K562 (cell line): ENCODE measurements at regions not wholly inside any gene's neighbourhood (a gene's known extent, or its start where the extent isn't known, plus 50 kb on each side); places are given as distances from the start of the nearest gene placed in this dataset.

Source experiments
- ATAC-seq: fragments of 200-7000 bp; cut with Tn5 transposase; 3 replicates; pipeline ENCODE4 v1.9.1; 2020; ENCODE audit warnings: moderate library complexity
- BruUV-seq: library from RNA; stranded (reverse); fragments of 400-500 nt; replicated peaks from 2 replicates; lab custom pipeline; 2021; lab: Mats Ljungman, UMichigan
- CTCF ChIA-PET: fragments of 300-600 bp; formaldehyde crosslinking; extraction: SDS; loops from one replicate; lab custom pipeline; 2021; ENCODE audit warnings: low intra/inter-chr PET ratio; lab: Yijun Ruan, JAX
- POLR2A ChIA-PET: fragments of 300-600, 350-650 bp; sonication (Branson Sonifier 250); formaldehyde crosslinking; extraction: SDS; loops from one replicate; lab custom pipeline; 2021; ENCODE audit warnings: antibody characterized with exemption, inconsistent platforms; lab: Yijun Ruan, JAX
- DNase-seq, 4 experiments: peaks; one replicate each; pipeline versions ENCODE4 v3.0.0 to v3.0.0-alpha.2; 2011 to 2018; ENCODE audit warnings: low spot score in 3 of 4, mixed read lengths in 3 of 4; ENCODE audit errors: extremely low read depth in 1 of 4
- FAIRE-seq: peaks from 2 replicates; lab custom pipeline; 2011; peaks lifted over from hg19 to GRCh38; lab: Jason Lieb, UNC
- H2AFZ ChIP-seq: 2 replicates; pipeline ENCODE4 v1.6.0; 2011; ENCODE audit warnings: low read depth, low read length, control low read depth, inconsistent platforms
- H3K27ac ChIP-seq: fragments of 200-600 bp; 3 replicates; pipeline ENCODE4 v1.8.0; 2011; ENCODE audit warnings: low read depth, mild to moderate bottlenecking, control low read depth, inconsistent platforms, low read length, moderate library complexity, mixed read lengths; ENCODE audit errors: extremely low read depth
- H3K27me3 ChIP-seq, 2 experiments: fragments of 300-600 bp in 1 of 2; 2 replicates in 1 of 2; 3 replicates in 1 of 2; pipeline versions ENCODE4 v1.6.0 to v1.8.0; 2011; ENCODE audit warnings: inconsistent platforms in 2 of 2, low read length in 2 of 2, mild to moderate bottlenecking in 1 of 2, mixed read lengths in 1 of 2, moderate library complexity in 1 of 2; ENCODE audit not compliant: control insufficient read depth in 2 of 2, insufficient read depth in 2 of 2
- H3K36me3 ChIP-seq: fragments of 300-600 bp; 3 replicates; pipeline ENCODE4 v1.8.0; 2011; ENCODE audit warnings: mild to moderate bottlenecking, low read length, inconsistent platforms; ENCODE audit not compliant: control insufficient read depth, insufficient read depth
- H3K4me1 ChIP-seq, 2 experiments: fragments of 200-600 bp in 1 of 2; replicated peaks in 1 of 2; 2 replicates in 1 of 2; 3 replicates in 1 of 2; pipeline versions ENCODE4 v1.5.1 to v1.8.0; 2011; ENCODE audit warnings: inconsistent platforms in 2 of 2, low read length in 2 of 2, mild to moderate bottlenecking in 1 of 2, mixed read lengths in 1 of 2, moderate library complexity in 1 of 2; ENCODE audit not compliant: control insufficient read depth in 2 of 2, insufficient read depth in 2 of 2
- H3K4me2 ChIP-seq: 2 replicates; pipeline ENCODE4 v1.6.1; 2011; ENCODE audit warnings: low read length, control low read depth, inconsistent platforms, mixed read lengths; ENCODE audit not compliant: insufficient read depth
- H3K4me3 ChIP-seq: fragments of 200-600 bp; sonication (generic), shearing (Covaris generic); 2 replicates; pipeline ENCODE4 v1.5.1; 2016; ENCODE audit warnings: control low read depth, inconsistent platforms
- H3K79me2 ChIP-seq: fragments of 200-600 bp; 3 replicates; pipeline ENCODE4 v1.8.0; 2011; ENCODE audit warnings: low read length, inconsistent platforms; ENCODE audit not compliant: control insufficient read depth, insufficient read depth
- H3K9ac ChIP-seq, 2 experiments: 2 replicates each; pipeline versions ENCODE4 v1.6.0 to v1.6.1; 2011; ENCODE audit warnings: low read depth in 2 of 2, low read length in 2 of 2, control low read depth in 1 of 2, inconsistent platforms in 1 of 2, mild to moderate bottlenecking in 1 of 2, mixed read lengths in 1 of 2; ENCODE audit not compliant: insufficient read depth in 1 of 2
- H3K9me1 ChIP-seq: one replicate; pipeline ENCODE4 v1.6.0; 2011; ENCODE audit warnings: inconsistent platforms, mild to moderate bottlenecking, low read length, moderate library complexity; ENCODE audit not compliant: control insufficient read depth, insufficient read depth
- H3K9me3 ChIP-seq: replicated peaks from 2 replicates; pipeline ENCODE4 v1.5.1; 2011; ENCODE audit warnings: low read depth, low read length, inconsistent platforms; ENCODE audit not compliant: control insufficient read depth, insufficient read depth
- H4K20me1 ChIP-seq: replicated peaks from 2 replicates; pipeline ENCODE4 v1.6.1; 2011; ENCODE audit warnings: low read length, inconsistent platforms, mixed read lengths; ENCODE audit not compliant: control insufficient read depth, insufficient read depth
- CSDE1 ChIP-seq, 2 experiments: fragments of 450-650 bp; IDR thresholded peaks; 2 replicates each; pipeline ENCODE4 v1.6.1; 2016; ENCODE audit warnings: mild to moderate bottlenecking in 1 of 2
- DLX4 ChIP-seq: fragments of 250-450 bp; sonication (Bioruptor Pico); IDR thresholded peaks from 2 replicates; pipeline ENCODE4 v1.6.1; 2021; ENCODE audit warnings: mild to moderate bottlenecking
- DMBX1 ChIP-seq: fragments of 250-450 bp; sonication (Bioruptor Pico); IDR thresholded peaks from 2 replicates; pipeline ENCODE4 v1.8.0; 2022; ENCODE audit warnings: inconsistent platforms, mild to moderate bottlenecking, moderate library complexity, borderline replicate concordance
- ELF1 ChIP-seq: fragments of 200-800 bp; sonication (Bioruptor generic); IDR thresholded peaks from 2 replicates; pipeline ENCODE4 v1.6.1; 2016; ENCODE audit warnings: missing genetic modification characterization, missing compliant biosample characterization
- GTF3C2 ChIP-seq: IDR thresholded peaks from 3 replicates; pipeline ENCODE4 v1.6.1; 2011; ENCODE audit warnings: borderline replicate concordance, mild to moderate bottlenecking, moderate library complexity; ENCODE audit not compliant: insufficient read length; ENCODE audit errors: extremely low read depth
- HDAC3 ChIP-seq: fragments of 450-650 bp; IDR thresholded peaks from 2 replicates; pipeline ENCODE4 v1.6.1; 2018; ENCODE audit warnings: borderline replicate concordance, mild to moderate bottlenecking, moderate library complexity; ENCODE audit not compliant: partially characterized antibody
- IFI16 ChIP-seq: fragments of 250-450 bp; sonication (Bioruptor Pico); IDR thresholded peaks from 2 replicates; pipeline ENCODE4 v2.1.2; 2022; ENCODE audit warnings: mild to moderate bottlenecking, inconsistent platforms
- RFX5 ChIP-seq: IDR thresholded peaks from 2 replicates; pipeline ENCODE4 v1.6.1; 2011; ENCODE audit warnings: low read depth, mild to moderate bottlenecking, improper control_type of control experiment, low read length
- RNF219 ChIP-seq: fragments of 250-450 bp; sonication (Bioruptor Pico); IDR thresholded peaks from 2 replicates; pipeline ENCODE4 v1.5.0; 2022; ENCODE audit warnings: mild to moderate bottlenecking
- STAG1 ChIP-seq: sonication (generic); formaldehyde crosslinking; IDR thresholded peaks from 2 replicates; pipeline ENCODE4 v1.5.0; 2020; ENCODE audit warnings: missing genetic modification reagents, borderline replicate concordance
- ZBTB17 ChIP-seq: fragments of 450-650 bp; formaldehyde crosslinking; IDR thresholded peaks from 2 replicates; pipeline ENCODE4 v1.4.0; 2020; ENCODE audit warnings: mild to moderate bottlenecking
- ZNF174 ChIP-seq: fragments of 250-450 bp; sonication (Bioruptor Pico); IDR thresholded peaks from 2 replicates; pipeline ENCODE4 v1.4.0; 2020; ENCODE audit warnings: mild to moderate bottlenecking
- ZNF212 ChIP-seq: fragments of 450-650 bp; formaldehyde crosslinking; IDR thresholded peaks from 2 replicates; pipeline ENCODE4 v1.4.0; 2020; ENCODE audit warnings: mild to moderate bottlenecking
- ZNF408 ChIP-seq: fragments of 250-450 bp; sonication (Bioruptor Pico); IDR thresholded peaks from 2 replicates; pipeline ENCODE4 v1.4.0; 2020; ENCODE audit warnings: low read depth, mild to moderate bottlenecking, moderate library complexity
- ZNF444 ChIP-seq: fragments of 250-450 bp; sonication (Bioruptor Pico); IDR thresholded peaks from 2 replicates; pipeline ENCODE4 v1.4.0; 2020; ENCODE audit warnings: mild to moderate bottlenecking, moderate library complexity
- ZNF644 ChIP-seq: fragments of 200-800 bp; sonication (Bioruptor generic); IDR thresholded peaks from 2 replicates; pipeline ENCODE4 v1.6.1; 2016; ENCODE audit warnings: low read depth, missing genetic modification characterization, missing compliant biosample characterization
- WGBS: fragments of 100-300 bp; shearing (Covaris generic); methylation state at CpG from one replicate; pipeline ENCODE4 v1.1.6; 2016; ENCODE audit warnings: low coverage, mixed read lengths; ENCODE audit not compliant: insufficient coverage; ENCODE audit errors: missing lambda C conversion rate; 5-methylcytosine and 5-hydroxymethylcytosine counted together
- in situ Hi-C: fragments of 300-500 bp; cut with MboI; formaldehyde crosslinking; loops from 4 replicates; pipeline ENCODE4 v1.15.0; 2018; ENCODE audit warnings: inconsistent platforms, mixed read lengths
- intact Hi-C: fragments of 100-400 bp; cut with micrococcal nuclease; formaldehyde crosslinking; loops from 2 replicates; pipeline ENCODE4 v1.14.2; 2022

GRCh38 chr17:33383488-33384023 lies 90.5 kb upstream of the ASIC2 start:
- POLR2A ChIA-PET: interaction anchor here (1.2 kb wide), 1 partner anchor 17 kb away, joined by 3 read pairs; no protein-coding TSS in a partner anchor
- H3K27ac ChIP-seq: no peak overlapping the region
- H3K27me3 ChIP-seq: peaks cover 0 to 9% of the 10 kb centered on the region in 2 experiments; a peak in 3 of 5 replicates
- TF ChIP-seq HDAC3 (no peak), ZBTB17 (CRISPR knock-in tag) (no peak), ELF1 (tag) (no peak), ZNF444 (CRISPR knock-in tag) (no peak), IFI16 (CRISPR knock-in tag) (no peak), DLX4 (CRISPR knock-in tag) (no peak), ZNF644 (tag) (no peak), STAG1 (CRISPR knock-in tag) (no peak), DMBX1 (CRISPR knock-in tag) (no peak), ZNF212 (no peak), RFX5 (no peak), GTF3C2 (no peak), ZNF408 (CRISPR knock-in tag) (no peak), ZNF174 (CRISPR knock-in tag) (no peak), CSDE1 (IDR thresholded peaks at IDR 0.05) (no peak), RNF219 (CRISPR knock-in tag) (no peak)
- no peak overlapping the region for H2AFZ ChIP-seq
- FAIRE-seq (no peak), DNase-seq (no peak), ATAC-seq (no peak)
- CTCF ChIA-PET: no interaction called here
- no peaks in the 10 kb centered on the region for H3K4me1 ChIP-seq
- no peaks in the 10 kb centered on the region; the same call in 1 of the 2 replicates for H4K20me1 ChIP-seq
- 3% methylated on average over 3 of the region's 3 CpGs for WGBS
- H3K4me2 ChIP-seq: no peak overlapping the region
- no peak overlapping the region for H3K4me3 ChIP-seq
- in situ Hi-C loops: no loop called here
- BruUV-seq: no TSS peak
- H3K79me2 ChIP-seq: no peaks in the 10 kb centered on the region
- no peak overlapping the region for H3K9ac ChIP-seq
- H3K9me1 ChIP-seq: no peaks in the 10 kb centered on the region
- no peaks in the 10 kb centered on the region for H3K9me3 ChIP-seq
- no peaks in the 10 kb centered on the region for H3K36me3 ChIP-seq
- intact Hi-C loops: no loop called here
